LNCAP (cell line): ENCODE measurements at regions not wholly inside any gene's neighbourhood (a gene's known extent, or its start where the extent isn't known, plus 50 kb on each side); places are given as distances from the start of the nearest gene placed in this dataset.

Experiments
- TF ChIP-seq, protein P1 (sequence below): fragments of 450-650 bp; IDR thresholded peaks from 2 replicates; pipeline ENCODE4 v1.5.1; 2017; ENCODE audit warnings: mild to moderate bottlenecking

DNA sequence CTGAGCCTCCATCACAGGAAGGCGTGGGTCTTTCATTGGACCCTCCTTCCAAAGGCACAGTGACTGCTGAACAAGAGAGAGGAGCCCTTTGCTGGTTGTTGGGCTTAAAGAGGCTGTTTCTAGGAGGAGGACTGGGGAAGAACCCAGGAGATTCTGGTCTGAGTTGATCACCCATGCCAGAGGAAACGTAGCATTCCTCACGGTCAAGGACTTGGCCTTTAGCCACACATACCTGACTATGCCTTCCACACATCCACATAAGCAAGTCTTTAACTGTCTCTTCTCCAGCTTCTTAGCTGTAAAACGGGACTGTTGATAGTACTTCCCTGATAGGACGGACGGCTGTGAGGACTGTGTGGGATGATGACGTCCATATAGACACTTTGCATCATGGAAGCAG is 149.8 kb upstream of the IRX3 start:
- TF ChIP-seq, protein P1, sequence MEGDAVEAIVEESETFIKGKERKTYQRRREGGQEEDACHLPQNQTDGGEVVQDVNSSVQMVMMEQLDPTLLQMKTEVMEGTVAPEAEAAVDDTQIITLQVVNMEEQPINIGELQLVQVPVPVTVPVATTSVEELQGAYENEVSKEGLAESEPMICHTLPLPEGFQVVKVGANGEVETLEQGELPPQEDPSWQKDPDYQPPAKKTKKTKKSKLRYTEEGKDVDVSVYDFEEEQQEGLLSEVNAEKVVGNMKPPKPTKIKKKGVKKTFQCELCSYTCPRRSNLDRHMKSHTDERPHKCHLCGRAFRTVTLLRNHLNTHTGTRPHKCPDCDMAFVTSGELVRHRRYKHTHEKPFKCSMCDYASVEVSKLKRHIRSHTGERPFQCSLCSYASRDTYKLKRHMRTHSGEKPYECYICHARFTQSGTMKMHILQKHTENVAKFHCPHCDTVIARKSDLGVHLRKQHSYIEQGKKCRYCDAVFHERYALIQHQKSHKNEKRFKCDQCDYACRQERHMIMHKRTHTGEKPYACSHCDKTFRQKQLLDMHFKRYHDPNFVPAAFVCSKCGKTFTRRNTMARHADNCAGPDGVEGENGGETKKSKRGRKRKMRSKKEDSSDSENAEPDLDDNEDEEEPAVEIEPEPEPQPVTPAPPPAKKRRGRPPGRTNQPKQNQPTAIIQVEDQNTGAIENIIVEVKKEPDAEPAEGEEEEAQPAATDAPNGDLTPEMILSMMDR: no peak

DNA sequence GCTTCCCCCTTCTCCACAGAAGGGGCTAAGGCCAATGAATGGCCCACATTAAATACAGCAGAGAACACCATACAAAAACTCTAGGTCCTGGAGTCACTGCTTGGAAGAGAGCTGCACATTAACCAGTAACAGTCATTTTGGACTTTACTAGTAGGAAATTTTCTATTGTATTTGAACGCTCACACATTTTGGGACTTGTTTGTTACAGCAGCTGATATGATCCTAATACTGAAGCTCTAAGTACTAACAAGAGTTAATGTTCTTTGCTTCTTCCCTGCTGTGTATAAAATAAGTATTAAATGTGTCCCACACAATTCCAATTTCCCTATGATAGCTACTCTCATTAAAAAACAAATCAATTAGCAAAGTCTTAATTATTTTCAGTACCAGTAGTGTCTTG is 148.3 kb upstream of the IRX3 start:
- TF ChIP-seq, protein P1: no peak

DNA sequence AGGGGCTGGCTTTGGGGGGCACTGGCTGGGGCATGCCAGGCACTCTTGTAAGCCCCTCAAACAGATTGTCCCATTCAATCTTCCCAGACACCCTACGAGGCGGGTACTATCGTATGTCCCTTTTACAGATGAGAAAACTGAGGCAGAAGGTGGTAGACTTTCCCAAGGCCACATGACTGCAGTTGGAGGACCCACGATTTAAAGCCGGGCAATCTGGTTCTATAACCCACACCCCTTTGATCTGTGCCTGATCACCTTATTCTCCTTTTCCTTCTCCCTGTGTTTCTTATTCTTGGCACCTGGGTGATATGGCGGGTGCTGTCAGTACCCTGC is 146.3 kb upstream of the IRX3 start:
- TF ChIP-seq, protein P1: no peak

DNA sequence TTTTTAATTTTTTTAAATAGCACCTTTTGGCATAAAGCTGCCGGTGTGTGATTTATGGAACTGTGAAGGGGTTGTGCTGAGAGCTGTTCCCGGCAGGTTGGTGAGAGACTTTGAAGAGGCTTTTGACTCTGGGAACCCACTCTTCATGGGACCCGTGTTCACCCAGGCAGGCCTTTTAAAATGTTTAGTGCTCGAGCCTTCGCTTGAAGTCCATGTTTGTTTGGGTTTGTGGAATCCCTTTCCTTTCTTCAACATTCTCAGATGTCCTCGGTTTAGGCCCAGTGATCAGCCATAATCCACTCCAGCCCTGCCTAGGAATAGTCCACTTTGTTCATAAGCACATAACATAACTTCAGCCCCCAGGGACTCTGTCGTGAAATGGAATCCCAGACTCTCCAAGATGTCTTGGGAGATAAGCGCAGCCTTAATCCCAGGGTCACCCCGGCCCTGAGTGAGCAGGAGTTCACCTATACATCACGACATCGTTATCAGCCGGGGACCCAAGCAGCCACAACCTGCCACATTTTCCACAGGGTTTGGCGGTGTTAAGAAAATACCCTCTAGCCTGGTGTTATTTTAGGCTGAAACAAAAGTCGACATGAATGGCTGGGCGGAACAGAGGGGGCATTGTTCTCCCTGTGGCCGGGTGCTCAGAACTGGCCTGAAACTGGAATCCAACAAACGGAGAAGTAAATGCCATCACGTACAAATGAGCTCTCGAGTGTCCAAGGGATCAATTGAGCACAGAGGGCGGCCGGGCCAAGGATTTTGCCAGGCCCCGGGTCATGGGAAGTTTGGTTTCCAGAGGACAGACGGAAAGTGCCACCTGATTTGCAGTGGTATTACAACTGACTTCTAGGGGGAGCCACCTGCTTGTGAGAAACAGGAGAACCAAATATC is 145.7 kb upstream of the IRX3 start:
- TF ChIP-seq, protein P1: no peak

DNA sequence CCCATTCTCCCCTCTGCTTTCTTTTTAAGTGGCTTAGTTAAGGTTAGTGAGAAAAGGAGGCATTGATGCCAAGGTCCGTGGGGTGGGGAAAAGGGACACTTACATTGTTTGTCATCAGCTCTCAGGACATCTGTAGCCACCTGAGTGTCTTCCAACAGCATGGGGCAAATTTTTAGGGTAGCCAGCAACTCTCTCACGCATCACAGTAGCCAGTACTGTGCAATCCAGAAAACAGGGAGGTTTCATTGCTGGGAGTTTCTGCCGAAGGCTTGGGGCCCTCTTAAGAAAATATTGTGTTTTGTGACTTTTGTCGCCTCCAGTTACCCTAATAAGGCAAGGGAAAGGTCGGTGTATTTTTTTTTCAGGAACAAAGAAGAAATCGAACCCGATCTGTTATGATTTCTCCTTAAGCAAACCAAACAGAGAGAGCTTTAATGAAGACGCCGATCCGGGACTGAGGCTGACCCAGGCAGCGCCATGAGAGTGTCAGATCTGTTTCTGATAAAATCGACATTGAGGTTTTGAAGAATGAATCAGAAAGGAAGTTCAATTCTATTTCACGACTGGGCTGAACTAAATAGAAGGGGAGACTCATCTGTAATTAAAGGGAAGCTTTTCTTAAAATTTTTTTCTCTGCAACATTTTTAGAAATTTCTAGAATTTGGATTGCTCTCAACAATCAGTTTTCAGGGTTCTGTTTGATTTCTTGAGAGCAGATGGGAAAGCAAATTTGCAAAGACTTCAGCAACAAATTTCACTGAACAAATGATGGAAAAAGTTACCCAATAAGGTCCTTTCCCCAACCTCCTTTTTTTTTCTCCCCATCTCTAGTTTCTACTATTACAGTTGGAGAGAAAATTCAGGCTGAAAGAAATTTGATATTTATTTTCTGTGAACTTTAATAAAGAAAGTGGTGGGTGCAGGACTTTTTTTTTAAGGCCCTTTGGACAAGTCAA is 144.7 kb upstream of the IRX3 start:
- TF ChIP-seq, protein P1: no peak

DNA sequence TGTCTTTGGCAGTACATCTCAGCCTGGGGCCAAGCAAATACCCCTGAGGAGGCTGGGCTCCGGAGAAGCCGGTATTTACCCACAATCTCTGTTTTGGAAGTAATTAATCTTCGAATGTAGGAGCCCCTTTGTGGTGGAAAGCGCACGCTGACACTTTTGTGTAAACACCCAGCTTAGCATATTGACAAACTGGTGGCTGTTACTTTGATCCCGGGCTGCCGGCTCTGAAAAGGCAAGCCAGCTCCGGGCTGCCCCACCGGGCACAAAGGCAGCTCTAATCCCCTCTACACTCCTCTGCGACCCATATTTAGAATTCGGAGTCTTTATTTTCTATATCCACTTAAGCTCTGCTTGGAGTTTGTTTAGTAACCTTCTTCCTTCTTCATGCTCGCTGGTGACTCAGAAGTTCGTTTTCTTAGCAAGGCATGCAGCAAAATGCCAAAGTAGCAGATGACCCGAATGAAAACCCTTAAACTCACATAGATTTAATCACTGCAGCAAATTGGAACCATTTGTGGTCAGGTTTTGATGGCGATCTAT is 144.0 kb upstream of the IRX3 start:
- TF ChIP-seq, protein P1: no peak

DNA sequence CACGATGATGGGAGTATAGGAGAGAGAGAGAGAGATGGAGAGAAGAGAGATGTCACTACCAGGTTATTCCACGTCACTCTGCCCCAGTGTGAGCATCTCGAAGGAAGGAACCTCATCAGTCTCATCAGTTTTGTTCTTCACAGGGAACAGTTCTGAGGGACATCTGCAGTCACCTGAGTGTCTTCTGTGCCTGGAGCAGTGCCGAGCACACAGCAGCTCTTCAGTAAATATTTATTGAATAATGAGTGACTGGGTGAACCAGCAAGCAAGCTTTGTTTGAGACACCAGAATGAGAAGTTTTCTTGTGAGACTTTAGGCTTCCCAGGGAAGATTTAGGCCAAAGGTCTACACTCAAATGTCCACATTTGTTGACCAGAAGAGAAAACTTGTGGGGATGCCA is 142.4 kb upstream of the IRX3 start:
- TF ChIP-seq, protein P1: no peak
